ENCODE measurements at regions not wholly inside any gene's neighbourhood (a gene's known extent, or its start where the extent isn't known, plus 50 kb on each side); places are given as distances from the start of the nearest gene placed in this dataset.
"Not testable (repeated sequence)": the region's sequence is repeated elsewhere in the genome, so short reads cannot be mapped to it uniquely, and the experiment has no call there.

- DNase-seq (ENCODE audit: low read depth in 2 of 2): no peak
- TF ChIP-seq, protein P1, sequence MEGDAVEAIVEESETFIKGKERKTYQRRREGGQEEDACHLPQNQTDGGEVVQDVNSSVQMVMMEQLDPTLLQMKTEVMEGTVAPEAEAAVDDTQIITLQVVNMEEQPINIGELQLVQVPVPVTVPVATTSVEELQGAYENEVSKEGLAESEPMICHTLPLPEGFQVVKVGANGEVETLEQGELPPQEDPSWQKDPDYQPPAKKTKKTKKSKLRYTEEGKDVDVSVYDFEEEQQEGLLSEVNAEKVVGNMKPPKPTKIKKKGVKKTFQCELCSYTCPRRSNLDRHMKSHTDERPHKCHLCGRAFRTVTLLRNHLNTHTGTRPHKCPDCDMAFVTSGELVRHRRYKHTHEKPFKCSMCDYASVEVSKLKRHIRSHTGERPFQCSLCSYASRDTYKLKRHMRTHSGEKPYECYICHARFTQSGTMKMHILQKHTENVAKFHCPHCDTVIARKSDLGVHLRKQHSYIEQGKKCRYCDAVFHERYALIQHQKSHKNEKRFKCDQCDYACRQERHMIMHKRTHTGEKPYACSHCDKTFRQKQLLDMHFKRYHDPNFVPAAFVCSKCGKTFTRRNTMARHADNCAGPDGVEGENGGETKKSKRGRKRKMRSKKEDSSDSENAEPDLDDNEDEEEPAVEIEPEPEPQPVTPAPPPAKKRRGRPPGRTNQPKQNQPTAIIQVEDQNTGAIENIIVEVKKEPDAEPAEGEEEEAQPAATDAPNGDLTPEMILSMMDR (IDR thresholded peaks at IDR 0.05; ENCODE audit: low read depth, low read length): no peak
- H3K4me3 ChIP-seq (replicated peaks in 1 of 2; ENCODE audit: low read depth in 2 of 2, low read length in 2 of 2): no peak overlapping the region
Measured at GRCh38 chr9:90517103-90517502, 125.5 kb downstream of the DIRAS2 start.

- no peak for DNase-seq (ENCODE audit: low read depth in 2 of 2)
- H3K4me3 ChIP-seq (replicated peaks in 1 of 2; ENCODE audit: low read depth in 2 of 2, low read length in 2 of 2): no peak overlapping the region
- TF ChIP-seq, protein P1 (IDR thresholded peaks at IDR 0.05; ENCODE audit: low read depth, low read length): no peak
Measured at GRCh38 chr9:90521811-90522570, 120.6 kb downstream of the DIRAS2 start.

DNA sequence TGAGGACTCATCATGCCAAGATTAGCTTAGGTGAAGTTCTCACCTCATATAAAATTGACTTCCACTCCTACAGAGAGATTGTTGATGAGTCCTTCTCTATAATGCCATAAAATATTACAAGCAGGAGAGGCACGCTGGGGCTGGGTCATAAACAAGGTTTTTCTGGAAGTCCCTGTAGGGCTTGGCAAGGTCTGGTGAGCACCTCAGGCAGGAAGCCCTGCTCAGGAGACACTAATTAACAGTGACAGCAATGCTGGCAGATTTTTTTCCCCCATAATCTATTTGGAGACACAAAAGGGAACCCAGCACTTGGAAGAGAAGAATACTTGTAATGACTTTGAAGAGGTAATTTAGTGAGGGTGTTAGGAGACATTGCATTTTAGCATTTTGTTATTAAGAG lies 118.7 kb downstream of the DIRAS2 start:
- DNase-seq (ENCODE audit: low read depth in 2 of 2): no peak
- no peak overlapping the region for H3K4me3 ChIP-seq (replicated peaks in 1 of 2; ENCODE audit: low read depth in 2 of 2, low read length in 2 of 2)
- TF ChIP-seq, protein P1 (IDR thresholded peaks at IDR 0.05; ENCODE audit: low read depth, low read length): no peak

DNA sequence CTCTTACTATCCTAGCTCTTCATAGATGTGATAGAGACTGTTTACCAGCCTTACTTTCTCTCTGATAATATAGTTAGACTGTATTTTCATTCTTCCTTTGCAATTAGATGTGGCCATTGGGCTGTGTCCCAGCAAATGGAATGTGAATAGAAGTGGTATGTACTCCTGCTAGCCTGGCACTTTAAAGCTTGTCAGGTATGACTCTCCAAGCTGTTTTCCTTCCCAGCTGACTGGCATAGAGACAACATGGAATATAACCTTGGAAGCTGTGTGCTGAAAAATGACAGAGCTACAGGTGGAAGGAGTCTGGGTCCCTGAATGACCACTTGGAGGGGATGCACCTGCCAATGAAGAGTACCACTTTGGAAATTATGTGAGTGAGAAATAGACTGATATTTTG lies 116.2 kb downstream of the DIRAS2 start:
- TF ChIP-seq, protein P1 (IDR thresholded peaks at IDR 0.05; ENCODE audit: low read depth, low read length): no peak
- no peak for DNase-seq (ENCODE audit: low read depth in 2 of 2)
- H3K4me3 ChIP-seq (replicated peaks in 1 of 2; ENCODE audit: low read depth in 2 of 2, low read length in 2 of 2): no peak overlapping the region

- not testable (repeated sequence) for H3K4me3 ChIP-seq (replicated peaks in 1 of 2; ENCODE audit: low read depth in 2 of 2, low read length in 2 of 2); DNase-seq (ENCODE audit: low read depth in 2 of 2)
Measured at GRCh38 chr9:90536094-90536493, 106.5 kb downstream of the DIRAS2 start.

DNA sequence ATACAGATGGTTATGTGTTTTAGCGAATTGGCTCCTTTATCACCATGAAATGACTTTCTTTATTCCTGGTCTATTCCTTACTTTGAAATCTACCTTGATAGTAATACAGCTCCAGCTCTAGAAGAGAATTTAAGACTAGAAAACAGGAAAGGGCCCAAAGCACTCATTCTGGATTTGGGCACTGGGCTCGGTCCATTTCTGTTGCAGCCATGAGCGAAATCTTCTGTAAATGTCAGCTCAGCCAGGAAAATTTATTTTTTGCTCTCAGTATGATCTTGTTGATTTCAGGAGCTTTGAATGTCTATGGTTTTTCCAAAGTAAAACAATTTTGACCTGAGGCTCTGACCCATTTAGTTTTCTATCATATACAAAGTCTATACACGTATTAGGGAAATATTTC lies 104.1 kb downstream of the DIRAS2 start:
- no peak overlapping the region for H3K4me3 ChIP-seq (replicated peaks in 1 of 2; ENCODE audit: low read depth in 2 of 2, low read length in 2 of 2)
- TF ChIP-seq, protein P1 (IDR thresholded peaks at IDR 0.05; ENCODE audit: low read depth, low read length): no peak
- DNase-seq (ENCODE audit: low read depth in 2 of 2): no peak

GRCh38 chr9:90539286-90539685 lies 103.3 kb downstream of the DIRAS2 start:
- no peak for DNase-seq (ENCODE audit: low read depth in 2 of 2)
- H3K4me3 ChIP-seq (replicated peaks in 1 of 2; ENCODE audit: low read depth in 2 of 2, low read length in 2 of 2): no peak overlapping the region
- TF ChIP-seq, protein P1 (IDR thresholded peaks at IDR 0.05; ENCODE audit: low read depth, low read length): no peak
